IMR-90 (cell line): ENCODE measurements at regions not wholly inside any gene's neighbourhood (a gene's known extent, or its start where the extent isn't known, plus 50 kb on each side); places are given as distances from the start of the nearest gene placed in this dataset.

Source experiments
- ATAC-seq: fragments of 200-7000 bp; cut with Tn5 transposase; 2 replicates; pipeline ENCODE4 v1.9.1; 2020; ENCODE audit warnings: low read depth, mild to moderate bottlenecking, moderate library complexity
- BruUV-seq: library from RNA; stranded (reverse); fragments of 400-500 nt; replicated peaks from 2 replicates; lab custom pipeline; 2021; lab: Mats Ljungman, UMichigan
- CTCF ChIA-PET: fragments of 300-600 bp; formaldehyde crosslinking; extraction: SDS; loops from one replicate; lab custom pipeline; 2021; ENCODE audit warnings: antibody characterized with exemption; lab: Yijun Ruan, JAX
- POLR2A ChIA-PET: fragments of 300-600 bp; sonication (Branson Sonifier 250); formaldehyde crosslinking; loops from one replicate; lab custom pipeline; 2022; ENCODE audit warnings: antibody characterized with exemption; ENCODE audit not compliant: unreplicated experiment; lab: Charles Lee
- DNase-seq: peaks from one replicate; pipeline ENCODE4 v3.0.0; 2013
- H2AFZ ChIP-seq: replicated peaks from 2 replicates; pipeline ENCODE3; 2013; ENCODE audit warnings: low read length, mild to moderate bottlenecking; ENCODE audit not compliant: poor library complexity
- H2AK5ac ChIP-seq: 2 replicates; pipeline ENCODE4 v1.6.1; 2013; ENCODE audit warnings: low read depth, low read length, inconsistent platforms
- H2AK9ac ChIP-seq: replicated peaks from 2 replicates; pipeline ENCODE3; 2013; ENCODE audit warnings: mild to moderate bottlenecking, low read depth, low read length, moderate library complexity; ENCODE audit not compliant: poor library complexity
- H2BK120ac ChIP-seq: 2 replicates; pipeline ENCODE4 v1.6.1; 2013; ENCODE audit warnings: low read depth, low read length, inconsistent platforms
- H2BK15ac ChIP-seq: 3 replicates; pipeline ENCODE4 v1.6.1; 2013; ENCODE audit warnings: low read depth, low read length, inconsistent platforms
- H2BK20ac ChIP-seq: 2 replicates; pipeline ENCODE4 v1.6.1; 2013; ENCODE audit warnings: low read depth, mild to moderate bottlenecking, inconsistent platforms, low read length, moderate library complexity
- H2BK5ac ChIP-seq: 2 replicates; pipeline ENCODE4 v1.6.1; 2013; ENCODE audit warnings: mild to moderate bottlenecking, low read depth, low read length, inconsistent platforms; ENCODE audit not compliant: poor library complexity, severe bottlenecking
- H3K14ac ChIP-seq: replicated peaks from 2 replicates; pipeline ENCODE4 v1.6.1; 2013; ENCODE audit warnings: low read depth, low read length, inconsistent platforms
- H3K18ac ChIP-seq: 2 replicates; pipeline ENCODE4 v1.6.1; 2013; ENCODE audit warnings: low read depth, low read length, control low read depth
- H3K23ac ChIP-seq: 2 replicates; pipeline ENCODE4 v1.6.1; 2013; ENCODE audit warnings: low read depth, low read length, inconsistent platforms
- H3K27ac ChIP-seq: 2 replicates; pipeline ENCODE4 v1.5.1; 2013; ENCODE audit warnings: mild to moderate bottlenecking, control low read depth, low read length; ENCODE audit not compliant: insufficient read depth
- H3K27me3 ChIP-seq: 2 replicates; pipeline ENCODE4 v1.6.1; 2013; ENCODE audit warnings: low read length; ENCODE audit not compliant: control insufficient read depth, insufficient read depth
- H3K36me3 ChIP-seq: 2 replicates; pipeline ENCODE4 v1.6.1; 2013; ENCODE audit warnings: low read length, mixed read lengths; ENCODE audit not compliant: control insufficient read depth, insufficient read depth
- H3K4ac ChIP-seq: 2 replicates; pipeline ENCODE4 v1.6.1; 2013; ENCODE audit warnings: low read depth, low read length, inconsistent platforms
- H3K4me1 ChIP-seq: 2 replicates; pipeline ENCODE4 v1.6.1; 2013; ENCODE audit warnings: low read length, mixed read lengths; ENCODE audit not compliant: control insufficient read depth, insufficient read depth
- H3K4me2 ChIP-seq: 2 replicates; pipeline ENCODE4 v1.6.1; 2013; ENCODE audit warnings: low read depth, mild to moderate bottlenecking, control low read depth, low read length, moderate library complexity
- H3K4me3 ChIP-seq: 2 replicates; pipeline ENCODE4 v1.5.1; 2013; ENCODE audit warnings: low read depth, mild to moderate bottlenecking, control low read depth, low read length, moderate library complexity; ENCODE audit not compliant: insufficient read depth
- H3K56ac ChIP-seq: 2 replicates; pipeline ENCODE4 v1.6.1; 2013; ENCODE audit warnings: low read length, inconsistent platforms; ENCODE audit not compliant: insufficient read depth; ENCODE audit errors: extremely low read depth
- H3K79me1 ChIP-seq, 2 experiments: 2 replicates each; pipeline ENCODE4 v1.6.1; 2013; ENCODE audit warnings: low read length in 2 of 2, inconsistent platforms in 1 of 2, low read depth in 1 of 2
- H3K9ac ChIP-seq: 2 replicates; pipeline ENCODE4 v1.6.1; 2013; ENCODE audit warnings: low read depth, low read length, control low read depth
- H3K9me1 ChIP-seq: 2 replicates; pipeline ENCODE4 v1.6.1; 2013; ENCODE audit warnings: low read length, inconsistent platforms; ENCODE audit not compliant: insufficient read depth
- H3K9me3 ChIP-seq: 2 replicates; pipeline ENCODE4 v1.6.1; 2013; ENCODE audit warnings: low read length; ENCODE audit not compliant: control insufficient read depth, insufficient read depth
- H4K20me1 ChIP-seq: 2 replicates; pipeline ENCODE4 v1.6.1; 2013; ENCODE audit warnings: low read length, inconsistent platforms; ENCODE audit not compliant: insufficient read depth
- H4K5ac ChIP-seq: 2 replicates; pipeline ENCODE4 v1.6.1; 2013; ENCODE audit warnings: mild to moderate bottlenecking, low read depth, low read length, control low read depth
- H4K8ac ChIP-seq, 2 experiments: 2 replicates each; pipeline ENCODE4 v1.6.1; 2013; ENCODE audit warnings: low read depth in 2 of 2, low read length in 2 of 2, control low read depth in 1 of 2, inconsistent platforms in 1 of 2
- H4K91ac ChIP-seq: 2 replicates; pipeline ENCODE4 v1.6.1; 2013; ENCODE audit warnings: low read depth, low read length, inconsistent platforms; ENCODE audit not compliant: insufficient read depth
- BHLHE40 ChIP-seq: fragments of 150-350 bp; IDR thresholded peaks from 2 replicates; pipeline ENCODE4 v1.6.1; 2016; ENCODE audit warnings: mild to moderate bottlenecking, low read depth, low read length
- CEBPB ChIP-seq: IDR thresholded peaks from 2 replicates; pipeline ENCODE4 v1.6.1; 2012; ENCODE audit warnings: low read depth, low read length, improper control_type of control experiment
- CHD1 ChIP-seq: IDR thresholded peaks from 2 replicates; pipeline ENCODE4 v1.6.1; 2012; ENCODE audit warnings: low read depth, low read length, improper control_type of control experiment
- FOS ChIP-seq: fragments of 150-350 bp; IDR thresholded peaks from 2 replicates; pipeline ENCODE4 v1.6.1; 2016; ENCODE audit warnings: low read depth, low read length
- MAFK ChIP-seq: IDR thresholded peaks from 2 replicates; pipeline ENCODE4 v1.6.1; 2012; ENCODE audit warnings: low read depth, low read length, improper control_type of control experiment
- MAZ ChIP-seq: IDR thresholded peaks from 2 replicates; pipeline ENCODE4 v1.6.1; 2012; ENCODE audit warnings: low read depth, mild to moderate bottlenecking, low read length, improper control_type of control experiment, moderate library complexity, borderline replicate concordance
- MXI1 ChIP-seq: IDR thresholded peaks from 2 replicates; pipeline ENCODE4 v1.6.1; 2012; ENCODE audit warnings: low read depth, mild to moderate bottlenecking, low read length, moderate library complexity, borderline replicate concordance
- NFE2L2 ChIP-seq: fragments of 150-350 bp; IDR thresholded peaks from 2 replicates; pipeline ENCODE4 v1.6.1; 2016; ENCODE audit warnings: low read depth, mild to moderate bottlenecking, low read length
- POLR2A ChIP-seq: IDR thresholded peaks from 2 replicates; pipeline ENCODE4 v1.6.1; 2012; ENCODE audit warnings: mild to moderate bottlenecking, low read depth, low read length
- RAD21 ChIP-seq: IDR thresholded peaks from 2 replicates; pipeline ENCODE4 v1.6.1; 2012; ENCODE audit warnings: low read length, improper control_type of control experiment
- RCOR1 ChIP-seq: IDR thresholded peaks from 2 replicates; pipeline ENCODE4 v1.6.1; 2012; ENCODE audit warnings: mild to moderate bottlenecking, low read length, improper control_type of control experiment; ENCODE audit not compliant: insufficient replicate concordance
- RFX5 ChIP-seq: IDR thresholded peaks from 2 replicates; pipeline ENCODE4 v1.8.0; 2012; ENCODE audit warnings: low read depth, mild to moderate bottlenecking, low read length, moderate library complexity
- SMC3 ChIP-seq: fragments of 150-350 bp; IDR thresholded peaks from 2 replicates; pipeline ENCODE4 v1.6.1; 2016; ENCODE audit warnings: low read depth, mild to moderate bottlenecking, antibody characterized with exemption, low read length, moderate library complexity
- dilution Hi-C: fragments of 300-500 bp; cut with HindIII; formaldehyde crosslinking; loops from one replicate; pipeline ENCODE4 v1.14.3; 2018; ENCODE audit warnings: low sequenced_read_pairs; ENCODE audit not compliant: unreplicated experiment
- in situ Hi-C: fragments of 300-500 bp; cut with MboI; formaldehyde crosslinking; loops from 3 replicates; pipeline ENCODE4 v1.14.3; 2019; ENCODE audit warnings: low sequenced_read_pairs, inconsistent platforms, mixed read lengths
- intact Hi-C: fragments of 100-400 bp; cut with micrococcal nuclease; formaldehyde crosslinking; loops from 2 replicates; pipeline ENCODE4 v1.10.0; 2022
- TF ChIP-seq, protein P1 (sequence below): fragments of 150-350 bp; IDR thresholded peaks from 2 replicates; pipeline ENCODE4 v1.6.1; 2017; ENCODE audit warnings: mild to moderate bottlenecking, antibody characterized with exemption, low read length, low read depth
- TF ChIP-seq, protein P2 (sequence below): conservative IDR thresholded peaks from 2 replicates; pipeline ENCODE4 v1.5.1; 2012; ENCODE audit warnings: mild to moderate bottlenecking, low read depth, low read length, improper control_type of control experiment
- TF ChIP-seq, protein P3 (sequence below): fragments of 150-350 bp; IDR thresholded peaks from 2 replicates; pipeline ENCODE4 v1.6.1; 2016; ENCODE audit warnings: low read depth, mild to moderate bottlenecking, low read length, moderate library complexity, borderline replicate concordance

DNA sequence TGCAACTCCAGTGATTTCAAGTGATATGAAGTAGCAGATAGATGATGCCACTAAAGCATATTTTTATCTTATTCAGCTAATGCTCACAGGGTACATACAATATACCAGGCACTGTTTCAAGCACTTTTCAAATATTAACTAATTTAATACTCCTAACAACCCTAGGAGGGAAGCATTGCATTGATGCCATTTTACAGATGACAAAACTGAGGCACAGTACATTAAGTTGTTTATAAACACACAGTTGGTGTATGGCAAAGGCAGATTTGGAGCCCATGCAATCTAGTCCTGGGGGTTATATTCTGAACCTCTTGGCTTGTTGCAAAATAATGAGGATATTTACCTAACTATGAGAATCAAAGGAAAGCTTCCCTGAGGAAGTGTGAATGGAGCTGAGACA lies 371.0 kb downstream of the SFMBT2 start:
- Histone ChIP-seq H3K9me1 (no peaks in the 10 kb centered on the region), H3K4me2 (no peak overlapping the region), H3K23ac (no peak overlapping the region), H4K8ac (no peak overlapping the region), H3K79me1 (no peaks in the 10 kb centered on the region), H2BK120ac (no peak overlapping the region), H3K9ac (no peak overlapping the region), H2AK5ac (no peak overlapping the region), H3K9me3 (no peaks in the 10 kb centered on the region), H3K14ac (no peak overlapping the region), H3K4me1 (no peaks in the 10 kb centered on the region), H2AFZ (no peak overlapping the region), H4K91ac (no peak overlapping the region), H4K5ac (no peak overlapping the region), H3K56ac (no peak overlapping the region), H3K4me3 (no peak overlapping the region), H3K27ac (no peak overlapping the region), H2BK20ac (no peak overlapping the region), H2BK15ac (no peak overlapping the region), H3K36me3 (no peaks in the 10 kb centered on the region), H2BK5ac (no peak overlapping the region), H2AK9ac (no peak overlapping the region), H3K4ac (no peak overlapping the region), H3K27me3 (no peaks in the 10 kb centered on the region), H4K20me1 (no peaks in the 10 kb centered on the region), H3K18ac (no peak overlapping the region)
- no peak for ATAC-seq
- no TSS peak for BruUV-seq
- intact Hi-C loops = no loop called here
- in situ Hi-C loops = no loop called here
- dilution Hi-C loops = no loop called here
- DNase-seq = no peak
- no peak for TF ChIP-seq CHD1
- no peak for TF ChIP-seq BHLHE40
- no peak for TF ChIP-seq MAFK
- no peak for TF ChIP-seq POLR2A
- TF ChIP-seq MXI1 = no peak
- TF ChIP-seq RFX5 = no peak
- TF ChIP-seq, protein P1, sequence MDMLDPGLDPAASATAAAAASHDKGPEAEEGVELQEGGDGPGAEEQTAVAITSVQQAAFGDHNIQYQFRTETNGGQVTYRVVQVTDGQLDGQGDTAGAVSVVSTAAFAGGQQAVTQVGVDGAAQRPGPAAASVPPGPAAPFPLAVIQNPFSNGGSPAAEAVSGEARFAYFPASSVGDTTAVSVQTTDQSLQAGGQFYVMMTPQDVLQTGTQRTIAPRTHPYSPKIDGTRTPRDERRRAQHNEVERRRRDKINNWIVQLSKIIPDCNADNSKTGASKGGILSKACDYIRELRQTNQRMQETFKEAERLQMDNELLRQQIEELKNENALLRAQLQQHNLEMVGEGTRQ = no peak
- TF ChIP-seq CEBPB = no peak
- TF ChIP-seq SMC3 = no peak
- no peak for TF ChIP-seq RCOR1
- TF ChIP-seq NFE2L2 = no peak
- no peak for TF ChIP-seq FOS
- TF ChIP-seq MAZ = no peak
- TF ChIP-seq, protein P2, sequence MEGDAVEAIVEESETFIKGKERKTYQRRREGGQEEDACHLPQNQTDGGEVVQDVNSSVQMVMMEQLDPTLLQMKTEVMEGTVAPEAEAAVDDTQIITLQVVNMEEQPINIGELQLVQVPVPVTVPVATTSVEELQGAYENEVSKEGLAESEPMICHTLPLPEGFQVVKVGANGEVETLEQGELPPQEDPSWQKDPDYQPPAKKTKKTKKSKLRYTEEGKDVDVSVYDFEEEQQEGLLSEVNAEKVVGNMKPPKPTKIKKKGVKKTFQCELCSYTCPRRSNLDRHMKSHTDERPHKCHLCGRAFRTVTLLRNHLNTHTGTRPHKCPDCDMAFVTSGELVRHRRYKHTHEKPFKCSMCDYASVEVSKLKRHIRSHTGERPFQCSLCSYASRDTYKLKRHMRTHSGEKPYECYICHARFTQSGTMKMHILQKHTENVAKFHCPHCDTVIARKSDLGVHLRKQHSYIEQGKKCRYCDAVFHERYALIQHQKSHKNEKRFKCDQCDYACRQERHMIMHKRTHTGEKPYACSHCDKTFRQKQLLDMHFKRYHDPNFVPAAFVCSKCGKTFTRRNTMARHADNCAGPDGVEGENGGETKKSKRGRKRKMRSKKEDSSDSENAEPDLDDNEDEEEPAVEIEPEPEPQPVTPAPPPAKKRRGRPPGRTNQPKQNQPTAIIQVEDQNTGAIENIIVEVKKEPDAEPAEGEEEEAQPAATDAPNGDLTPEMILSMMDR = no peak
- TF ChIP-seq, protein P3, sequence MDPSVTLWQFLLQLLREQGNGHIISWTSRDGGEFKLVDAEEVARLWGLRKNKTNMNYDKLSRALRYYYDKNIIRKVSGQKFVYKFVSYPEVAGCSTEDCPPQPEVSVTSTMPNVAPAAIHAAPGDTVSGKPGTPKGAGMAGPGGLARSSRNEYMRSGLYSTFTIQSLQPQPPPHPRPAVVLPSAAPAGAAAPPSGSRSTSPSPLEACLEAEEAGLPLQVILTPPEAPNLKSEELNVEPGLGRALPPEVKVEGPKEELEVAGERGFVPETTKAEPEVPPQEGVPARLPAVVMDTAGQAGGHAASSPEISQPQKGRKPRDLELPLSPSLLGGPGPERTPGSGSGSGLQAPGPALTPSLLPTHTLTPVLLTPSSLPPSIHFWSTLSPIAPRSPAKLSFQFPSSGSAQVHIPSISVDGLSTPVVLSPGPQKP = no peak
- TF ChIP-seq RAD21 = no peak
- ChIA-PET POLR2A (no interaction called here), CTCF (no interaction called here)
